AG04450 (cell line): ENCODE measurements at regions not wholly inside any gene's neighbourhood (a gene's known extent, or its start where the extent isn't known, plus 50 kb on each side); places are given as distances from the start of the nearest gene placed in this dataset.

ENCODE experiments used
- CTCF ChIA-PET: fragments of 300-600, 350-600 bp; formaldehyde crosslinking; extraction: SDS; loops from one replicate; lab custom pipeline; 2022; ENCODE audit warnings: antibody characterized with exemption, inconsistent platforms; lab: Charles Lee
- POLR2A ChIA-PET: fragments of 350-600 bp; formaldehyde crosslinking; extraction: SDS; loops from one replicate; lab custom pipeline; 2021; ENCODE audit warnings: antibody characterized with exemption, inconsistent platforms; lab: Yijun Ruan, JAX
- DNase-seq: peaks from one replicate; pipeline ENCODE4 v3.0.0-alpha.2; 2011; ENCODE audit warnings: low read depth, low spot score
- H3K27ac ChIP-seq: one replicate; pipeline ENCODE4 v1.5.1; 2012; ENCODE audit warnings: low read depth, low read length, control low read depth
- H3K27me3 ChIP-seq: one replicate; pipeline ENCODE4 v1.6.0; 2012; ENCODE audit warnings: low read length; ENCODE audit not compliant: control insufficient read depth, insufficient read depth
- H3K4me3 ChIP-seq: 2 replicates; pipeline ENCODE4 v1.5.1; 2011; ENCODE audit warnings: mild to moderate bottlenecking, low read depth, low read length, control low read depth
- H3K9me3 ChIP-seq: 2 replicates; pipeline ENCODE4 v1.5.1; 2012; ENCODE audit warnings: low read length; ENCODE audit not compliant: control insufficient read depth, insufficient read depth
- TF ChIP-seq, protein P1 (sequence below): IDR thresholded peaks from 2 replicates; pipeline ENCODE4 v1.5.1; 2011; ENCODE audit warnings: low read depth, low read length, control low read depth, inconsistent platforms

DNA sequence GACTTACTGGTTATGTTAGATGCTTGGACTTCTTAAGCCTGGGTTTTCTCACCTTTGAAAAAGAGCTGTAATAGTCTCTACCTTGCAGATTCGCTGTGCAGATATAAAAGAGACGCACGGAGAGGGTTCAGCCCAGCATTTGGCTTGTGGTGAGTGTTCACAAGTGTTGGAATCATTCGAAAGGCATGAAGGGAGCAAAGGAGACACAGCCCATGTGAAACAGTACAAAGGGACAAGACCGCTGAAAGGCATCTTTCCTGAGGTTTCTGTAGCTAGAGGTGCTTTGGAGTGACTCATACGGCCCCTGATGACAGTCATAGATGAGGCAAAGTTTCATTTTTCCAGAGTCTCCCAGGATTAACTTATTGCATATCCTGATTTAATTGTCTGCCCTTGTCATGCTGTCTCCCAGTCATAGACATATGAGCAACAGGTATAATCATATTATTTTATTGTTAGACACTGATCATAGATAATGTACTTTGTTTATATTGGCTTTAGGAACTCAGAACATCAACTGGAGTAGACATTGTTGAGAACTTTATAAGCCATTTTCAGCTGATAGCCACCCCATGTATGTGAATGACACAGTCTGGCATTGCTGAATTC, 171.1 kb downstream of the ADRA2A start:
- DNase-seq = no peak
- H3K27me3 ChIP-seq = no peaks in the 10 kb centered on the region
- H3K4me3 ChIP-seq = no peak overlapping the region
- peaks cover 13% of the 10 kb centered on the region; the same call in 1 of the 2 replicates for H3K9me3 ChIP-seq
- ChIA-PET POLR2A (no interaction called here), CTCF (no interaction called here)
- H3K27ac ChIP-seq = no peak overlapping the region
- TF ChIP-seq, protein P1, sequence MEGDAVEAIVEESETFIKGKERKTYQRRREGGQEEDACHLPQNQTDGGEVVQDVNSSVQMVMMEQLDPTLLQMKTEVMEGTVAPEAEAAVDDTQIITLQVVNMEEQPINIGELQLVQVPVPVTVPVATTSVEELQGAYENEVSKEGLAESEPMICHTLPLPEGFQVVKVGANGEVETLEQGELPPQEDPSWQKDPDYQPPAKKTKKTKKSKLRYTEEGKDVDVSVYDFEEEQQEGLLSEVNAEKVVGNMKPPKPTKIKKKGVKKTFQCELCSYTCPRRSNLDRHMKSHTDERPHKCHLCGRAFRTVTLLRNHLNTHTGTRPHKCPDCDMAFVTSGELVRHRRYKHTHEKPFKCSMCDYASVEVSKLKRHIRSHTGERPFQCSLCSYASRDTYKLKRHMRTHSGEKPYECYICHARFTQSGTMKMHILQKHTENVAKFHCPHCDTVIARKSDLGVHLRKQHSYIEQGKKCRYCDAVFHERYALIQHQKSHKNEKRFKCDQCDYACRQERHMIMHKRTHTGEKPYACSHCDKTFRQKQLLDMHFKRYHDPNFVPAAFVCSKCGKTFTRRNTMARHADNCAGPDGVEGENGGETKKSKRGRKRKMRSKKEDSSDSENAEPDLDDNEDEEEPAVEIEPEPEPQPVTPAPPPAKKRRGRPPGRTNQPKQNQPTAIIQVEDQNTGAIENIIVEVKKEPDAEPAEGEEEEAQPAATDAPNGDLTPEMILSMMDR = no peak

DNA sequence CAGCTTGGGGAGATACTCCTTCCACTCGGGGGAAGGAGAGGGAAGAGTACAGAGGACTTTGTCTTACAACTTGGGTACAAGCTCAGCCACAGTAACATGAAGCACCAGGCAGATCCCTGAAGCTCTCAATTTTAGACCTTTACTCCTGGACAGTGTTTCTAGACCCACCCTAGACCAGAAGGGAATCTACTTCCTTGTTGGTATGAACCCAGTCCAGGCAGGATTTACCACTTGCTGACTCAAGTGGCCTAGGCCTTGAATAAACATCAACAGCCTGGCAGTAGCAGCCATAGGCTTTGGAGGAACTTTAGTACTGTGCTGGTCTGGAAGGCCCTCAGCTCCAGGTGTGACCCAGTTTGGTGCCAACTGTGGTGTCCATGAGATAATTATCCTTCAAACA, 173.1 kb downstream of the ADRA2A start:
- ChIA-PET CTCF (no interaction called here), POLR2A (no interaction called here)
- Histone ChIP-seq H3K4me3 (no peak overlapping the region), H3K9me3 (peaks cover 13% of the 10 kb centered on the region; the same call in 1 of the 2 replicates), H3K27me3 (no peaks in the 10 kb centered on the region), H3K27ac (no peak overlapping the region)
- DNase-seq = no peak
- TF ChIP-seq, protein P1 = no peak

DNA sequence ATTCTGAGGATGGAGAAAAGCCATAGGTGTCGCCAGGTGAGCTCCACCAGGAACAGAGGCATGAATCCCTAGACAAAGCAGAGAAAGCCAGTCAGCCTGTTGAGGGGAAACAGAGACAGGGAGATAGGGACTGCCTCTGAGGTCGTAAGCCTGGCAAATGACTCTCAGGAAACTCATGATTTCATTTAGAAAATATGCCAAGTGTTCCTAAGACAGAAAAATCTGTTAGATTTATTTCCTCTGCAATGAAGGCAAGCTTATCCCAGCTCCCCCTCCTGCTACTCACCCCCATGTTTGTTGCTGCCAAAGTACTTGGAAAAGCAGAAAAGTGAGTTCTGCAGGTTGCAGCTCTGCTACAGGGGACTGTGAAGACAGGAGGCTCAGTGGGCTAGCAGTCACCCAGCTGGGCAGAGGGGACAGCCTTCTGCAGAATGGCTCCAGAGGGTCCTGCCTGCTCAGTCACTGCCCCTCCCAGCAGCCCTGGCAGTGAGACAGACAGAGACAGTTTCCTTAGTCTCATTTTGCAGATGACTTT, 184.3 kb downstream of the ADRA2A start:
- Histone ChIP-seq H3K27ac (no peak overlapping the region), H3K9me3 (peaks cover 30% of the 10 kb centered on the region), H3K27me3 (no peaks in the 10 kb centered on the region), H3K4me3 (no peak overlapping the region)
- ChIA-PET POLR2A (no interaction called here), CTCF (no interaction called here)
- DNase-seq = no peak
- TF ChIP-seq, protein P1 = no peak

DNA sequence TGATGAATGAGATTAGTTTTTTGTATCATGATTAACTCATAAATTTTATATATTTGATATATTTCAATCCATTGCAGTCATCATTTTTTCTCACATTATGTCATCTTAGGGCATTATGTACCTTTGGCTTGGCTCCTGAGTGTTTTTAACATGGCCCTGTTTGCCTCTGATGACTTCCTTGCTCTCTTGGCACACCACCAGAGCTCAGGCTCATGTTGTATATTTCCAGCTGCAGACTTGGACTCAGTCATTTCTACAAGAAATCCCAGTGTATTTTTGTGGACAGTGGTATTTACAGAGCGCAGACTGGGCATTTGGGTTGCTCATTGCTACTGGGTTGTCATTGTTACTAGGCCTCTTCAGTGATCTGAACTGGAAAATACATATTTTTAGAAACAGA, 188.5 kb downstream of the ADRA2A start:
- no peaks in the 10 kb centered on the region for H3K27me3 ChIP-seq
- H3K9me3 ChIP-seq = peaks cover 12% of the 10 kb centered on the region
- H3K27ac ChIP-seq = no peak overlapping the region
- no peak for DNase-seq
- ChIA-PET CTCF (no interaction called here), POLR2A (no interaction called here)
- no peak overlapping the region for H3K4me3 ChIP-seq
- TF ChIP-seq, protein P1 = no peak

DNA sequence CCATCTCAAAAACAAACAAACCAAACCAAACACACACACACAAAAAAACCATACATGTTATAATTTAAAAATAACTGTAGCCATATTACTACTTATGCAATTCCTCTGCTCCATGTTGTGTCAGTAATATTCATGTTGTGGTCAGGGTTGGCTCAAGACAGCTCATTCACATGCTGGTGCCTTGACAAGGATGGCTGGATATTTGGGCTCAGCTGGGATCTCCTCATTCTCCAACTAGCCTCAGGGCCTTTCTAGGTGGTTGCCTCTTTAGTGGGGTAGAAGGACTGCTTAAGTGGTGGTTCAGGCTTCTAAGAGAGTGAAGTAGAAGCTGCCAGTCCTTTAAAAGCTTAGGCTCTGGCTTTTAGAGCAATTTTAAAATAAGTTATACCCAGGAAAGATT, 189.3 kb downstream of the ADRA2A start:
- Histone ChIP-seq H3K4me3 (no peak overlapping the region), H3K27ac (no peak overlapping the region), H3K9me3 (peaks cover 8% of the 10 kb centered on the region), H3K27me3 (no peaks in the 10 kb centered on the region)
- TF ChIP-seq, protein P1 = no peak
- ChIA-PET CTCF (no interaction called here), POLR2A (no interaction called here)
- DNase-seq = no peak
